ENCODE measurements at regions not wholly inside any gene's neighbourhood (a gene's known extent, or its start where the extent isn't known, plus 50 kb on each side); places are given as distances from the start of the nearest gene placed in this dataset.

DNA sequence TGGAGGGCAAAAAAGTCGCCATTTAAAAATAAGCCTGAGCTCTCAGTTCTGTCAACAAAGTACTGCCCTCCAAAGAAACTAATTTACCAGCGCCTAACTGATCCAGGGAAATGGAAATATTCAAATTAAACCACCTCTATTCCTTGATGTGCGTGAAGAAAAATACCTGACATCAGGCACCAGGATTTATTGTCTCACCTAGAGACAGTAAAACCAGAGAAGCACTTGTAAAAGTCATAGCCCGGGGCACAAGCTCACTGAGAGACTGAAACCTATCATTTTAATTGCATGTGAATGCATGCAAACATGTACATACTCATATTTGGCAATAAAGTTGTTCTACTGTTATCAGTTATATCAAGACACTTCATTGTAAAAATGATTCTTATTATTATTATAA lies 147.3 kb upstream of the VSTM2A start:
- Histone ChIP-seq H3K9ac (ENCODE audit: control insufficient read depth, insufficient read depth, low read length) (no peak overlapping the region), H2AFZ (ENCODE audit: control insufficient read depth, low read depth, low read length) (no peak overlapping the region), H3K4me3 (no peak overlapping the region), H3K27ac (ENCODE audit: control insufficient read depth, insufficient read depth) (no peak overlapping the region), H3K79me2 (ENCODE audit: control insufficient read depth, insufficient read depth, low read length) (no peaks in the 10 kb centered on the region), H3K4me2 (ENCODE audit: control insufficient read depth, insufficient read depth) (no peak overlapping the region), H3K36me3 (ENCODE audit: control insufficient read depth in 2 of 2, insufficient read depth in 2 of 2, low read length in 1 of 2) (no peaks in the 10 kb centered on the region), H3K27me3 (replicated peaks in 1 of 2; ENCODE audit: control insufficient read depth in 2 of 2, insufficient read depth in 2 of 2, low read length in 1 of 2) (no peaks in the 10 kb centered on the region), H3K9me3 (replicated peaks; ENCODE audit: control insufficient read depth, insufficient read depth, low read length) (no peaks in the 10 kb centered on the region), H3K4me1 (ENCODE audit: control insufficient read depth, insufficient read depth, low read length) (no peaks in the 10 kb centered on the region), H4K20me1 (ENCODE audit: control insufficient read depth, insufficient read depth) (no peaks in the 10 kb centered on the region)
- peak; percentile 55 for ATAC-seq
- WGBS (ENCODE audit: insufficient coverage, insufficient replicate concordance, low lambda C conversion rate, missing lambda C conversion rate), result 32% methylated on average over 4 of the region's 4 CpGs
- FAIRE-seq, result no peak
- no peak for DNase-seq (ENCODE audit: low read depth, low spot score)
- POLR2A ChIA-PET, result interaction anchor here (1.3 to 1.7 kb wide), 2 partner anchors 54 to 58 kb away, joined by 3 read pairs; no protein-coding TSS in a partner anchor
- CTCF ChIA-PET, result interaction anchor here (1.0 to 2.4 kb wide), 3 partner anchors 11 to 59 kb away, joined by 3 to 6 read pairs (median 4); no protein-coding TSS in a partner anchor
- RAD21 ChIA-PET (ENCODE audit: unreplicated experiment), result interaction anchor here (0.8 to 1.8 kb wide), 8 partner anchors 9 to 914 kb away, joined by 3 to 9 read pairs (median 4); no protein-coding TSS in a partner anchor
- intact Hi-C loops (cut with micrococcal nuclease; ENCODE audit: unreplicated experiment) (loop anchor here (5.0 kb wide), 1 partner anchor 58 kb away; no protein-coding TSS in a partner anchor), in situ Hi-C loops (cut with MboI) (no loop called here)
- BruUV-seq (replicated peaks), result no TSS peak
- SMC1A ChIA-PET (ENCODE audit: uncharacterized antibody, unreplicated experiment), result interaction anchor here (0.9 to 5.1 kb wide), 9 partner anchors 11 to 144 kb away, joined by 3 to 60 read pairs (median 4); no protein-coding TSS in a partner anchor
- TF ChIP-seq WRNIP1 (IDR thresholded peaks at IDR 0.05; ENCODE audit: borderline replicate concordance, low read depth, low read length), result no peak
- no peak for TF ChIP-seq IRF3 (IDR thresholded peaks at IDR 0.05)
- TF ChIP-seq SMAD5 (IDR thresholded peaks at IDR 0.05; ENCODE audit: low read depth), result no peak
- no peak for TF ChIP-seq ZNF384 (IDR thresholded peaks at IDR 0.05; ENCODE audit: borderline replicate concordance, low read depth, low read length)
- TF ChIP-seq CREM (IDR thresholded peaks at IDR 0.05; ENCODE audit: low read depth), result no peak
- no peak for TF ChIP-seq ESRRA (IDR thresholded peaks at IDR 0.05; ENCODE audit: low read length)
- no peak for TF ChIP-seq POU2F2 (IDR thresholded peaks at IDR 0.05; ENCODE audit: borderline replicate concordance, low read depth, low read length)
- TF ChIP-seq BCL3 (IDR thresholded peaks at IDR 0.05; ENCODE audit: borderline replicate concordance, insufficient read depth, low read depth, low read length, poor library complexity, severe bottlenecking), result no peak

Data from GM12878 (cell line).